ENCODE measurements at regions not wholly inside any gene's neighbourhood (a gene's known extent, or its start where the extent isn't known, plus 50 kb on each side); places are given as distances from the start of the nearest gene placed in this dataset.

DNA sequence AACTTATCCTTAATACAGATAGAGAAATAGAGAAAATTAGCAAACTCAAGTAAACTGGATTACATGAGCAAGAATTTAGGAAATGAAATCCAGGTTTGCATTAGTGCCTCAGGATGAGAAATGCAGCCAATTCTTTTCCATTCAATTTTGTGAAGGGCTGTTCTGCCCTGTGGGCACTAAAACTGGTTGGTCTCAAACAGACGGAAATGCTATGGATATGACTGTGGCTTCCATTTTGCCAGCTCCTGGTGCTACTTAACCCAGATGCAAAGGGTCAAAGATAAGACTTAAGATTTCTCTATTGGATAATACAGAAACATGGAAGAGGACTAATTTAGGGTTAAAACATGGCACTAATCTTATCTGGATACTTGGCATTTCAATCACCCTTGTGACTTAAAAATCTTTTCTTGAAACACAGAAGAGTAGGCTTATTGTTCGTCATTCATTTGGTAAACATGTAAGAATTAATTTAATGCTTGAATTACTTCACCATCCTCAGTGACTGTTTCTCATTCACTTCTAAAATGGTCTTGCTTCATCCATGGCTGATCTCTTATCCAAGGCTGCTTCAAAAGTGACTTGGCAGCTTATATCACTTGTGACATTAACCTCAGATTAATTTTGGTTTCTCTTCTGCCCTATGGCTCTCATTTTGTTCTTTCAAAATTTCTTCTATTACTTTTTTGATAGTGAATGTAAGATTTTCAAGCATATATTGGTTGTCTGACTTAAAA lies 1008.7 kb downstream of the GLUD2 start:
- intact Hi-C loops (cut with micrococcal nuclease; ENCODE audit: unreplicated experiment): no loop called here
- TF ChIP-seq, protein P1, sequence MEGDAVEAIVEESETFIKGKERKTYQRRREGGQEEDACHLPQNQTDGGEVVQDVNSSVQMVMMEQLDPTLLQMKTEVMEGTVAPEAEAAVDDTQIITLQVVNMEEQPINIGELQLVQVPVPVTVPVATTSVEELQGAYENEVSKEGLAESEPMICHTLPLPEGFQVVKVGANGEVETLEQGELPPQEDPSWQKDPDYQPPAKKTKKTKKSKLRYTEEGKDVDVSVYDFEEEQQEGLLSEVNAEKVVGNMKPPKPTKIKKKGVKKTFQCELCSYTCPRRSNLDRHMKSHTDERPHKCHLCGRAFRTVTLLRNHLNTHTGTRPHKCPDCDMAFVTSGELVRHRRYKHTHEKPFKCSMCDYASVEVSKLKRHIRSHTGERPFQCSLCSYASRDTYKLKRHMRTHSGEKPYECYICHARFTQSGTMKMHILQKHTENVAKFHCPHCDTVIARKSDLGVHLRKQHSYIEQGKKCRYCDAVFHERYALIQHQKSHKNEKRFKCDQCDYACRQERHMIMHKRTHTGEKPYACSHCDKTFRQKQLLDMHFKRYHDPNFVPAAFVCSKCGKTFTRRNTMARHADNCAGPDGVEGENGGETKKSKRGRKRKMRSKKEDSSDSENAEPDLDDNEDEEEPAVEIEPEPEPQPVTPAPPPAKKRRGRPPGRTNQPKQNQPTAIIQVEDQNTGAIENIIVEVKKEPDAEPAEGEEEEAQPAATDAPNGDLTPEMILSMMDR (IDR thresholded peaks at IDR 0.05; ENCODE audit: unreplicated experiment): no peak
- no peak overlapping the region for H3K27ac Mint-ChIP-seq (ENCODE audit: unreplicated experiment)
- no peak overlapping the region for H3K4me3 Mint-ChIP-seq (ENCODE audit: low read depth, unreplicated experiment)
- no peaks in the 10 kb centered on the region for H3K9me3 Mint-ChIP-seq (ENCODE audit: low read depth, unreplicated experiment)
- CTCF ChIA-PET: no interaction called here
- H3K27me3 Mint-ChIP-seq (ENCODE audit: unreplicated experiment): no peaks in the 10 kb centered on the region
- no peaks in the 10 kb centered on the region for H3K36me3 Mint-ChIP-seq (ENCODE audit: insufficient read depth, unreplicated experiment)
- DNase-seq: no peak
- H3K4me1 Mint-ChIP-seq (ENCODE audit: low read depth, unreplicated experiment): no peaks in the 10 kb centered on the region
- no TSS peak for BruUV-seq (replicated peaks)

DNA sequence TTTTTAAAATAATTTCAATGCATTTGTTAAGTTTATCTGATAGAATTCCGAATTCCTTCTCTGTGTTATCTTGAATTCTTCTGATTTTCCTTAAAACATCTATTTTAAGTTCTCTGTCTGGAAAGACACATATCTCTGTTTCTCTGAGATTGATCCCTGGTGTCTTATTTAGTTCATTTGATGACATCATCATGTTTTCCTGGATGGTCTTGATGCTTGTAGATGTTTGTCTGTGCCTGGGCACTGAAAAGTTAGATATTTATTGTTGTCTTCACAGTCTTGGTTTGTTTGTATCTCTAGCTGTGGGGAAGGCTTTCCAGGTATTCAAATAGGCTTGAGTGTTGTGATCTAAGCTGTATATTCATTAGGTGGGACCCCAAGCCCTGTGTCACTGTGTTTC lies 1028.8 kb downstream of the GLUD2 start:
- TF ChIP-seq, protein P1 (IDR thresholded peaks at IDR 0.05; ENCODE audit: unreplicated experiment): no peak
- no peaks in the 10 kb centered on the region for H3K36me3 Mint-ChIP-seq (ENCODE audit: insufficient read depth, unreplicated experiment)
- no TSS peak for BruUV-seq (replicated peaks)
- CTCF ChIA-PET: no interaction called here
- DNase-seq: no peak
- no peaks in the 10 kb centered on the region for H3K9me3 Mint-ChIP-seq (ENCODE audit: low read depth, unreplicated experiment)
- no peak overlapping the region for H3K27ac Mint-ChIP-seq (ENCODE audit: unreplicated experiment)
- no peak overlapping the region for H3K4me3 Mint-ChIP-seq (ENCODE audit: low read depth, unreplicated experiment)
- no peaks in the 10 kb centered on the region for H3K4me1 Mint-ChIP-seq (ENCODE audit: low read depth, unreplicated experiment)
- no peaks in the 10 kb centered on the region for H3K27me3 Mint-ChIP-seq (ENCODE audit: unreplicated experiment)
- intact Hi-C loops (cut with micrococcal nuclease; ENCODE audit: unreplicated experiment): no loop called here

DNA sequence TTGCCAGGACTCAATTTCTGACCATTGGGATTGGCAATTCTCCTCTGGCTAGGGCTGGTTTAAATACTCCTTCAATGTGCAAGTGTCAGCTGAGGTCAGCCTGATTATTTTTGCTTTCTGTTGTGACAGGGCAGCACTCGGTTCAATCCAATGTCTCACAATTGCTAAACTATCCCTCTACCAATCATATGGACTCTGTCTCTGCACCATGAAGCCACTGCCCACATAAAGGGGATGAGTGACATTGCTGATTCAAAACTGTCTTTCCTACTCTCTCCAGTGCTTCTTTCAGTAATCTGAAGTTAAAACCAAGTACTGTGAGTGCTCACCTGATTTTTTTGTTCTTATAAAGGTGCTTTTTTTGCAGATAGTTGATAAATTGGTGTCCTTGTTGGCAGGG lies 1030.7 kb downstream of the GLUD2 start:
- no peak for DNase-seq
- TF ChIP-seq, protein P1 (IDR thresholded peaks at IDR 0.05; ENCODE audit: unreplicated experiment): no peak
- Mint-ChIP-seq H3K36me3 (ENCODE audit: insufficient read depth, unreplicated experiment) (no peaks in the 10 kb centered on the region), H3K27me3 (ENCODE audit: unreplicated experiment) (no peaks in the 10 kb centered on the region), H3K4me3 (ENCODE audit: low read depth, unreplicated experiment) (no peak overlapping the region), H3K9me3 (ENCODE audit: low read depth, unreplicated experiment) (no peaks in the 10 kb centered on the region), H3K4me1 (ENCODE audit: low read depth, unreplicated experiment) (no peaks in the 10 kb centered on the region), H3K27ac (ENCODE audit: unreplicated experiment) (no peak overlapping the region)
- BruUV-seq (replicated peaks): no TSS peak
- CTCF ChIA-PET: no interaction called here
- intact Hi-C loops (cut with micrococcal nuclease; ENCODE audit: unreplicated experiment): no loop called here

DNA sequence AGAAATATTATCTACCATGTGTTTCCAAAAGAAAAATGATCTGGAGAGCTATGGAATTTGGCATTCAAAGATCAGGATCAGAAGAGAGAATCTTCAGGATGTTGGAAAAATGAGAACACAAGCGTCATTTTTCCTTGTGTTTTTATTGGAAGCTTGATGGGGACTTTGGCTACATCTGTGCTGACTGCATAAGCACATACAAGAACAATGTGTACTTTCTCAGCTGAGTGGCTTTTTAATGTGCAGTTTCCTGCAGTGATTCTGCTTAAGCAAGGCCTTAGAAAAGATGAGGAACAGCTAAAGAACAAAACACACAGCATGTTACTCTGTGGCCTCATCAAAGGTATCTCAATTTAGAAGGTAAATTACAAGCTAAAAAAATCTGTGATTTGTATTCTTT lies 1039.9 kb downstream of the GLUD2 start:
- CTCF ChIA-PET: no interaction called here
- Mint-ChIP-seq H3K36me3 (ENCODE audit: insufficient read depth, unreplicated experiment) (no peaks in the 10 kb centered on the region), H3K9me3 (ENCODE audit: low read depth, unreplicated experiment) (peaks cover 4% of the 10 kb centered on the region), H3K27me3 (ENCODE audit: unreplicated experiment) (no peaks in the 10 kb centered on the region), H3K4me3 (ENCODE audit: low read depth, unreplicated experiment) (no peak overlapping the region), H3K4me1 (ENCODE audit: low read depth, unreplicated experiment) (no peaks in the 10 kb centered on the region), H3K27ac (ENCODE audit: unreplicated experiment) (no peak overlapping the region)
- intact Hi-C loops (cut with micrococcal nuclease; ENCODE audit: unreplicated experiment): no loop called here
- TF ChIP-seq, protein P1 (IDR thresholded peaks at IDR 0.05; ENCODE audit: unreplicated experiment): no peak
- BruUV-seq (replicated peaks): no TSS peak
- no peak for DNase-seq
